HFF-Myc (cell line): ENCODE measurements at regions not wholly inside any gene's neighbourhood (a gene's known extent, or its start where the extent isn't known, plus 50 kb on each side); places are given as distances from the start of the nearest gene placed in this dataset.
A peak's percentile ranks its signal among the peaks of the same experiment; 100 is the strongest.

Source experiments
- DNase-seq: peaks from one replicate; pipeline ENCODE4 v3.0.0-alpha.2; 2011; ENCODE audit warnings: low read depth; ENCODE audit errors: extremely low read depth
- H3K4me3 ChIP-seq: replicated peaks from 2 replicates; pipeline ENCODE4 v1.5.1; 2011; ENCODE audit warnings: low read depth, mild to moderate bottlenecking, control low read depth, low read length
- CTCF ChIP-seq: IDR thresholded peaks from 2 replicates; pipeline ENCODE4 v1.5.1; 2012; ENCODE audit warnings: mild to moderate bottlenecking, low read depth, low read length, control low read depth; ENCODE audit errors: missing control alignments

DNA sequence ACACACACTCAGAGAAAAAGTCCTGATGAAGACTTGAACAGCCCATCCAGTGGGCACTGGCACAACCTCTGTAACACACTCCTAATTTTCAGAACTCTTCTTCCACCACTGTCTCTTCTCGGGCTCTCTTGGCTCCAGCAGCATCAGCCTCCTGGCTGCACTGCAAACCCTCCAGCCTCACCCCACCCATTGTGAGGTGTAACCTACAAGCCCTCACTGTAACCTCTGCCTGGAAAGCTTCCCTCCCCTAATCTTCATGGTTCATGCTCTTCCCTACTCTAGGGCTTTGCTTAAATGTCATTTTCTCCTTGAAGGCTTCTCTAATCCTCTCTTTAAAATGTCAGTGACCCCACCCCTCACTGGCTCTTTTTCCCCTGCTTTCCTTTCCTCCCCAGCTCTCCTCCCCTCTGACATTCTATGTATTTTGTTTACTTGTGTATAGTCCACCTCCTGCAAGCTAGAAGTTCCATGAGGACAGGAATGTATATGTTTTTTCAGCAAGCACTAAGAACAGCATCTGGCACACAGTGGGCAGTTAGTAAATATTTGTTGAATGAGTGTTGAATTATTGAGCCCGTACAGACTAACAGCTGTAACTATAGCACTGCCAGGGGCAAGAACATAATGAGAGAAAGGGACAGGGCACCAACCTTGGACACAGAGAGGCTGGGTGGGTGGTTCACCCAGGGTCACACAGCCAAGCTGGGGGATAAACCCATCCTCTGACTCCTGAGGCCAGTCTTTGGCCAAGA is 76.4 kb downstream of the ESM1 start:
- DNase-seq = no peak
- no peak overlapping the region for H3K4me3 ChIP-seq
- no peak for TF ChIP-seq CTCF

GRCh38 chr5:54905942-54906537 is 79.4 kb downstream of the ESM1 start:
- DNase-seq = peak; percentile 35
- peak; percentile 70 for TF ChIP-seq CTCF
- H3K4me3 ChIP-seq = no peak overlapping the region

DNA sequence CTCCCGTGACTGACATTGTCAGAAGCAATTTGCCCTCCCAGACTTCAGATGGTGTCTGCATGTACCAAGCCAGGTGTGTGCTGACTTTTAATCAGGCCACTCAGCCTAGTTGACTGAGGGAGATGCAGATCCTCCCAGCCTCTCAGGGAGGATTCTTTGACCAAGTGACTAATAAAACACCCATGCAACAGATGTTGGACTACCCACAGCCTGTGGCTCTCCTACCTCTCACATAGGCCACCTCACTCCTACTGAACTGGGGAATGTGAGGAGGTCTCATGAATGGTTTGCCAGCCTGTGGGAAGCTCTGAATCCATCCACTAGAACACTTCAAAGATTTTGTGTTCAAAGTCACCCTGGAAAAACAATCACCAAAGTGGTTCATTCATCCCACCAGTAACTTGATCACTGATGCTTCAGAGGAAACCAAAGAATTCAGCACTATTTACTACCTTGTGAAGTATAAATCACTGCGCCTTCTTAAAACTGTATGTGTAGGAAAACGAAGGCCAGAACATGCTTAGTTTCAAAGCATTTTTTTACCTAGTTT is 80.1 kb downstream of the ESM1 start:
- no peak for DNase-seq
- H3K4me3 ChIP-seq = no peak overlapping the region
- no peak for TF ChIP-seq CTCF

DNA sequence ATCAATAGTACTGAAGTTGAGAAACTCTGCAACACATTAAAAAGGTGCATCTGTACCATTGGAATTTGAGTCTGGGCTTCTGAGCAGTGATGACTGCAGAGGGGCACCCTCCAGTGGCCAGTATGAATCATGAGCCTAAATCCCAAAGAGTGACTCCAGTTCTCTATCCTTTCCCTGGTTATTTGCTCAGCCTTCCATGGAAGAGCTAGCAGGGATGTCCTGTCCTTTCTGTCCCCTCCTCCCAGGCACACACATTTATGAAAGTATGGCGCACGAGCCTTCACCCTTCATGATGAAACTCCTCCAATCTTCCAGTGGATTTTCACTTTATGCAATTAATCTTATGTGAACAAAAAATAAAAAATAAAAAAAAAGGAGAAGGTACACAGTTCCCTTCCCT is 81.0 kb downstream of the ESM1 start:
- TF ChIP-seq CTCF = peak; percentile 62
- no peak overlapping the region for H3K4me3 ChIP-seq
- DNase-seq = no peak

- H3K4me3 ChIP-seq = no peak overlapping the region
- no peak for TF ChIP-seq CTCF
- DNase-seq = no peak
These were observed 82.5 kb downstream of the ESM1 start for GRCh38 chr5:54902791-54903473.

DNA sequence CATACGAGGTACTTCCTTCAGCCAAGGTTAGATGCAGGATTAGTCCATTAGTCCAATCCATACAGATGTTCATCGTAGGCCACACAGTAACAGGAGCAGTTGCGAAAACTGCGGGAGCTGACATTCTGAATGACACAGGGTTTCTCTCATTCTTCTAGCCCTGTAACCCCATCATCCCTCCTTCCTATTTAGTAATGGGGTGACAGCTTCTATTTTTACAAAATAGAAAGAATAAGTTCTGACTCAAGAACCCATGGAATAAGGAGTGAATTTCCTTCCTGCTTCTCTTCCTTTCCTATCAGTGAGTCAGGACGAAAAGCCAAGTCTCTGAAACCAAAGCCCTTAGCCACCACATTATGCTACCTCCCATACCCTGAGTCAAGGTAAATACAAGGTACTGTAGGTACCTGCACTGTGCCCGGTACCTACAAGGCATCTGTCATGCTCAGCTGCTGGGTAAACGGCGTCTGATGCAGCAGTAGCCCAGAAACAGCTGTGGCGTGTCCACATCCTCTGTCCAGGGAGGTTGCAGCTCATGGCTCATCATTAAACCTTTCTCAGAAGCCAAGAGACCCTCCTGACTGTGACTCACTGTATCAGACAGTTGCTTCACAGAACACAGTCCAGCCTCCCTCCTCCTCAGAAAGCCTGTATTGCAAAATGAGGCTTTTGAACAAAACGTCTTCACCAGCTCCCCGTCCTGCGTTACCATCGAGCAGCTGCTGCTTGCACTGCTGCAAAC is 84.2 kb downstream of the ESM1 start:
- no peak for DNase-seq
- no peak overlapping the region for H3K4me3 ChIP-seq

More for the DNA sequence above, 84.2 kb downstream of the ESM1 start:
- no peak for TF ChIP-seq CTCF
